HepG2 (cell line): ENCODE measurements at regions not wholly inside any gene's neighbourhood (a gene's known extent, or its start where the extent isn't known, plus 50 kb on each side); places are given as distances from the start of the nearest gene placed in this dataset.

Experiments
- ATAC-seq: fragments of 200-7000 bp; cut with Tn5 transposase; 3 replicates; pipeline ENCODE4 v1.9.1; 2020; ENCODE audit warnings: mild to moderate bottlenecking, moderate library complexity
- BruUV-seq: library from RNA; stranded (reverse); fragments of 400-500 nt; replicated peaks from 2 replicates; lab custom pipeline; 2021; lab: Mats Ljungman, UMichigan
- CTCF ChIA-PET: fragments of 300-600 bp; formaldehyde crosslinking; extraction: SDS; loops from one replicate; lab custom pipeline; 2021; ENCODE audit warnings: low total read pairs, inconsistent platforms, low intra/inter-chr PET ratio; lab: Yijun Ruan, JAX
- POLR2A ChIA-PET: fragments of 350-600 bp; sonication (Branson Sonifier 250); formaldehyde crosslinking; loops from one replicate; lab custom pipeline; 2020; ENCODE audit warnings: antibody characterized with exemption, inconsistent platforms; lab: Yijun Ruan, JAX
- DNase-seq: peaks from one replicate; pipeline ENCODE4 v3.0.0-alpha.2; 2015; ENCODE audit warnings: low spot score
- FAIRE-seq: peaks from 3 replicates; lab custom pipeline; 2011; peaks lifted over from hg19 to GRCh38; lab: Jason Lieb, UNC
- H2AFZ ChIP-seq: one replicate; pipeline ENCODE4 v1.6.1; 2011; ENCODE audit warnings: low read length, inconsistent platforms
- H3K27ac ChIP-seq: fragments of 300-600 bp; 3 replicates; pipeline ENCODE4 v1.8.0; 2011; ENCODE audit warnings: mixed run types, mild to moderate bottlenecking, mixed read lengths, low read length, inconsistent platforms; ENCODE audit not compliant: insufficient read depth; ENCODE audit errors: extremely low read length
- H3K27me3 ChIP-seq, 2 experiments: fragments of 200-600 bp in 1 of 2; 2 replicates in 1 of 2; 3 replicates in 1 of 2; pipeline versions ENCODE4 v1.6.0 to v1.8.0; 2011; ENCODE audit warnings: low read length in 2 of 2, mild to moderate bottlenecking in 2 of 2, moderate library complexity in 2 of 2, inconsistent platforms in 1 of 2; ENCODE audit not compliant: insufficient read depth in 2 of 2, control insufficient read depth in 1 of 2
- H3K36me3 ChIP-seq, 2 experiments: fragments of 200-600 bp in 1 of 2; replicated peaks in 1 of 2; 2 replicates in 1 of 2; 3 replicates in 1 of 2; pipeline versions ENCODE4 v1.5.1 to v1.8.0; 2011; ENCODE audit warnings: low read length in 2 of 2, inconsistent platforms in 1 of 2; ENCODE audit not compliant: insufficient read depth in 2 of 2, control insufficient read depth in 1 of 2
- H3K4me1 ChIP-seq: 2 replicates; pipeline ENCODE4 v1.5.1; 2012; ENCODE audit warnings: low read length, inconsistent platforms; ENCODE audit not compliant: insufficient read depth
- H3K4me2 ChIP-seq: 2 replicates; pipeline ENCODE4 v1.6.0; 2011; ENCODE audit warnings: low read depth, low read length, inconsistent platforms
- H3K4me3 ChIP-seq, 3 experiments: fragments of 200-600 bp in 1 of 3; sonication (generic), shearing (Covaris generic) in 1 of 3; replicated peaks in 1 of 3; 2 replicates each; pipeline ENCODE4 v1.5.1; 2011 to 2016; ENCODE audit warnings: low read length in 3 of 3, inconsistent platforms in 2 of 3, low read depth in 2 of 3, mild to moderate bottlenecking in 2 of 3, control low read depth in 1 of 3, mixed read lengths in 1 of 3; ENCODE audit not compliant: insufficient read depth in 1 of 3
- H3K79me2 ChIP-seq: one replicate; pipeline ENCODE4 v1.6.1; 2011; ENCODE audit warnings: low read length, inconsistent platforms; ENCODE audit not compliant: insufficient read depth
- H3K9ac ChIP-seq: 2 replicates; pipeline ENCODE4 v1.6.0; 2011; ENCODE audit warnings: mild to moderate bottlenecking, low read depth, low read length, inconsistent platforms; ENCODE audit not compliant: insufficient read depth
- H3K9me3 ChIP-seq: 2 replicates; pipeline ENCODE4 v1.5.1; 2012; ENCODE audit warnings: mild to moderate bottlenecking, low read length
- H4K20me1 ChIP-seq: 2 replicates; pipeline ENCODE4 v1.6.0; 2011; ENCODE audit warnings: inconsistent platforms, mild to moderate bottlenecking, low read length, moderate library complexity; ENCODE audit not compliant: insufficient read depth
- BRF2 ChIP-seq: sonication (generic); formaldehyde crosslinking; IDR thresholded peaks from 2 replicates; pipeline ENCODE4 v1.8.1; 2022; ENCODE audit warnings: mild to moderate bottlenecking, missing genetic modification reagents
- HNF1B ChIP-seq: sonication (generic); formaldehyde crosslinking; IDR thresholded peaks from 2 replicates; pipeline ENCODE4 v1.5.1; 2020; ENCODE audit warnings: mild to moderate bottlenecking, moderate library complexity, missing genetic modification reagents
- HOXA5 ChIP-seq: sonication (generic); formaldehyde crosslinking; IDR thresholded peaks from 2 replicates; pipeline ENCODE4 v1.4.0; 2020; ENCODE audit warnings: missing genetic modification reagents
- MBNL3 ChIP-seq: fragments of 250-450 bp; sonication (Bioruptor Pico); conservative IDR thresholded peaks from 2 replicates; pipeline ENCODE4 v1.8.0; 2022; ENCODE audit warnings: mild to moderate bottlenecking, inconsistent platforms
- SPEN ChIP-seq: sonication (generic); formaldehyde crosslinking; IDR thresholded peaks from 2 replicates; pipeline ENCODE4 v1.5.1; 2020; ENCODE audit warnings: low read depth, mild to moderate bottlenecking, missing genetic modification reagents
- TP53 ChIP-seq: sonication (generic); formaldehyde crosslinking; conservative IDR thresholded peaks from 2 replicates; pipeline ENCODE4 v1.4.0; 2020; ENCODE audit warnings: missing genetic modification reagents
- ZNF224 ChIP-seq: sonication (generic); formaldehyde crosslinking; IDR thresholded peaks from 2 replicates; pipeline ENCODE4 v1.5.0; 2020; ENCODE audit warnings: mild to moderate bottlenecking, missing genetic modification reagents
- ZNF263 ChIP-seq: sonication (generic); formaldehyde crosslinking; IDR thresholded peaks from 2 replicates; pipeline ENCODE4 v1.4.0; 2020; ENCODE audit warnings: missing genetic modification reagents
- ZNF670 ChIP-seq: sonication (generic); formaldehyde crosslinking; IDR thresholded peaks from 2 replicates; pipeline ENCODE4 v1.8.0; 2022; ENCODE audit warnings: mild to moderate bottlenecking, missing genetic modification reagents, borderline replicate concordance
- ZSCAN31 ChIP-seq: sonication (generic); formaldehyde crosslinking; IDR thresholded peaks from 2 replicates; pipeline ENCODE4 v1.5.0; 2020; ENCODE audit warnings: low read depth, mild to moderate bottlenecking, missing genetic modification reagents
- WGBS: methylation state at CpG from one replicate; pipeline ENCODE4 v1.1.6; 2017; ENCODE audit warnings: low lambda C conversion rate; 5-methylcytosine and 5-hydroxymethylcytosine counted together
- in situ Hi-C: cut with HindIII; loops from 2 replicates; pipeline ENCODE4 v1.10.0; 2017; ENCODE audit warnings: low pct_unique_long_range_greater_than_20kb; ENCODE audit not compliant: extremely low pct_ligation_motif_present
- intact Hi-C: fragments of 100-400 bp; cut with micrococcal nuclease; formaldehyde crosslinking; loops from one replicate; pipeline ENCODE4 v1.10.0; 2022; ENCODE audit not compliant: unreplicated experiment
- TF ChIP-seq, protein P1 (sequence below): sonication (generic); formaldehyde crosslinking; IDR thresholded peaks from 2 replicates; pipeline ENCODE4 v1.9.0; 2021; ENCODE audit warnings: missing genetic modification reagents, borderline replicate concordance
- TF ChIP-seq, protein P2 (sequence below): sonication (generic); formaldehyde crosslinking; IDR thresholded peaks from 2 replicates; pipeline ENCODE4 v1.5.0; 2020; ENCODE audit warnings: mild to moderate bottlenecking, missing genetic modification reagents, borderline replicate concordance

DNA sequence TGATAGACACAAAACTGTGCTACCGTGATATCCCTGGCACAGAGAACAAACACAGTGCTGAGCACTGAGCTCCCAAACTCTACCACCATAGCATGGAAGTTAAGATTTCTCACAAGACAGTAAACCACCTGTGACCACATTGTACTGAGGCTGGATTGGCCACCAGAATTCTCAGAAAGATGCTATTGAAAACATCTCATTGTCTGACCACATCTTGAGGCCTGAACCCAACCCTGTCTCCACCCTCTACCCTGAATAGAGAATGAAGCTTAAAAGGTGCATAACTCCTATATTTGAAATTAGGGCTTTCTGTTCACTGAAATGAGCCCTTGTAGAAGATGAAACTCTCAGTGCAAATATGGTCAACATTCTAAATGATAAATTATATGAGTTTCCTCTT, 281.3 kb upstream of the NPAP1 start:
- Histone ChIP-seq H3K4me3 (no peak overlapping the region), H2AFZ (no peak overlapping the region), H3K9ac (no peak overlapping the region), H3K4me2 (no peak overlapping the region), H3K9me3 (peaks cover 30% of the 10 kb centered on the region), H3K27ac (no peak overlapping the region), H3K27me3 (no peaks in the 10 kb centered on the region), H3K79me2 (no peaks in the 10 kb centered on the region), H3K36me3 (no peaks in the 10 kb centered on the region), H3K4me1 (no peaks in the 10 kb centered on the region), H4K20me1 (no peaks in the 10 kb centered on the region)
- ChIA-PET CTCF (no interaction called here), POLR2A (no interaction called here)
- in situ Hi-C loops, result no loop called here
- no peak for ATAC-seq
- no peak for DNase-seq
- no peak for FAIRE-seq
- WGBS, result 43% methylated on average over 1 of the region's 1 CpG
- no TSS peak for BruUV-seq
- intact Hi-C loops, result no loop called here
- TF ChIP-seq HNF1B (CRISPR knock-in tag) (no peak), SPEN (no peak), MBNL3 (CRISPR knock-in tag) (no peak), BRF2 (CRISPR knock-in tag) (no peak), ZNF670 (CRISPR knock-in tag) (no peak), ZSCAN31 (CRISPR knock-in tag) (no peak), ZNF224 (CRISPR knock-in tag) (no peak), ZNF263 (no peak), TP53 (no peak), HOXA5 (CRISPR knock-in tag) (no peak)
- TF ChIP-seq, protein P1, sequence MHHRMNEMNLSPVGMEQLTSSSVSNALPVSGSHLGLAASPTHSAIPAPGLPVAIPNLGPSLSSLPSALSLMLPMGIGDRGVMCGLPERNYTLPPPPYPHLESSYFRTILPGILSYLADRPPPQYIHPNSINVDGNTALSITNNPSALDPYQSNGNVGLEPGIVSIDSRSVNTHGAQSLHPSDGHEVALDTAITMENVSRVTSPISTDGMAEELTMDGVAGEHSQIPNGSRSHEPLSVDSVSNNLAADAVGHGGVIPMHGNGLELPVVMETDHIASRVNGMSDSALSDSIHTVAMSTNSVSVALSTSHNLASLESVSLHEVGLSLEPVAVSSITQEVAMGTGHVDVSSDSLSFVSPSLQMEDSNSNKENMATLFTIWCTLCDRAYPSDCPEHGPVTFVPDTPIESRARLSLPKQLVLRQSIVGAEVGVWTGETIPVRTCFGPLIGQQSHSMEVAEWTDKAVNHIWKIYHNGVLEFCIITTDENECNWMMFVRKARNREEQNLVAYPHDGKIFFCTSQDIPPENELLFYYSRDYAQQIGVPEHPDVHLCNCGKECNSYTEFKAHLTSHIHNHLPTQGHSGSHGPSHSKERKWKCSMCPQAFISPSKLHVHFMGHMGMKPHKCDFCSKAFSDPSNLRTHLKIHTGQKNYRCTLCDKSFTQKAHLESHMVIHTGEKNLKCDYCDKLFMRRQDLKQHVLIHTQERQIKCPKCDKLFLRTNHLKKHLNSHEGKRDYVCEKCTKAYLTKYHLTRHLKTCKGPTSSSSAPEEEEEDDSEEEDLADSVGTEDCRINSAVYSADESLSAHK (CRISPR knock-in tag), result no peak
- TF ChIP-seq, protein P2, sequence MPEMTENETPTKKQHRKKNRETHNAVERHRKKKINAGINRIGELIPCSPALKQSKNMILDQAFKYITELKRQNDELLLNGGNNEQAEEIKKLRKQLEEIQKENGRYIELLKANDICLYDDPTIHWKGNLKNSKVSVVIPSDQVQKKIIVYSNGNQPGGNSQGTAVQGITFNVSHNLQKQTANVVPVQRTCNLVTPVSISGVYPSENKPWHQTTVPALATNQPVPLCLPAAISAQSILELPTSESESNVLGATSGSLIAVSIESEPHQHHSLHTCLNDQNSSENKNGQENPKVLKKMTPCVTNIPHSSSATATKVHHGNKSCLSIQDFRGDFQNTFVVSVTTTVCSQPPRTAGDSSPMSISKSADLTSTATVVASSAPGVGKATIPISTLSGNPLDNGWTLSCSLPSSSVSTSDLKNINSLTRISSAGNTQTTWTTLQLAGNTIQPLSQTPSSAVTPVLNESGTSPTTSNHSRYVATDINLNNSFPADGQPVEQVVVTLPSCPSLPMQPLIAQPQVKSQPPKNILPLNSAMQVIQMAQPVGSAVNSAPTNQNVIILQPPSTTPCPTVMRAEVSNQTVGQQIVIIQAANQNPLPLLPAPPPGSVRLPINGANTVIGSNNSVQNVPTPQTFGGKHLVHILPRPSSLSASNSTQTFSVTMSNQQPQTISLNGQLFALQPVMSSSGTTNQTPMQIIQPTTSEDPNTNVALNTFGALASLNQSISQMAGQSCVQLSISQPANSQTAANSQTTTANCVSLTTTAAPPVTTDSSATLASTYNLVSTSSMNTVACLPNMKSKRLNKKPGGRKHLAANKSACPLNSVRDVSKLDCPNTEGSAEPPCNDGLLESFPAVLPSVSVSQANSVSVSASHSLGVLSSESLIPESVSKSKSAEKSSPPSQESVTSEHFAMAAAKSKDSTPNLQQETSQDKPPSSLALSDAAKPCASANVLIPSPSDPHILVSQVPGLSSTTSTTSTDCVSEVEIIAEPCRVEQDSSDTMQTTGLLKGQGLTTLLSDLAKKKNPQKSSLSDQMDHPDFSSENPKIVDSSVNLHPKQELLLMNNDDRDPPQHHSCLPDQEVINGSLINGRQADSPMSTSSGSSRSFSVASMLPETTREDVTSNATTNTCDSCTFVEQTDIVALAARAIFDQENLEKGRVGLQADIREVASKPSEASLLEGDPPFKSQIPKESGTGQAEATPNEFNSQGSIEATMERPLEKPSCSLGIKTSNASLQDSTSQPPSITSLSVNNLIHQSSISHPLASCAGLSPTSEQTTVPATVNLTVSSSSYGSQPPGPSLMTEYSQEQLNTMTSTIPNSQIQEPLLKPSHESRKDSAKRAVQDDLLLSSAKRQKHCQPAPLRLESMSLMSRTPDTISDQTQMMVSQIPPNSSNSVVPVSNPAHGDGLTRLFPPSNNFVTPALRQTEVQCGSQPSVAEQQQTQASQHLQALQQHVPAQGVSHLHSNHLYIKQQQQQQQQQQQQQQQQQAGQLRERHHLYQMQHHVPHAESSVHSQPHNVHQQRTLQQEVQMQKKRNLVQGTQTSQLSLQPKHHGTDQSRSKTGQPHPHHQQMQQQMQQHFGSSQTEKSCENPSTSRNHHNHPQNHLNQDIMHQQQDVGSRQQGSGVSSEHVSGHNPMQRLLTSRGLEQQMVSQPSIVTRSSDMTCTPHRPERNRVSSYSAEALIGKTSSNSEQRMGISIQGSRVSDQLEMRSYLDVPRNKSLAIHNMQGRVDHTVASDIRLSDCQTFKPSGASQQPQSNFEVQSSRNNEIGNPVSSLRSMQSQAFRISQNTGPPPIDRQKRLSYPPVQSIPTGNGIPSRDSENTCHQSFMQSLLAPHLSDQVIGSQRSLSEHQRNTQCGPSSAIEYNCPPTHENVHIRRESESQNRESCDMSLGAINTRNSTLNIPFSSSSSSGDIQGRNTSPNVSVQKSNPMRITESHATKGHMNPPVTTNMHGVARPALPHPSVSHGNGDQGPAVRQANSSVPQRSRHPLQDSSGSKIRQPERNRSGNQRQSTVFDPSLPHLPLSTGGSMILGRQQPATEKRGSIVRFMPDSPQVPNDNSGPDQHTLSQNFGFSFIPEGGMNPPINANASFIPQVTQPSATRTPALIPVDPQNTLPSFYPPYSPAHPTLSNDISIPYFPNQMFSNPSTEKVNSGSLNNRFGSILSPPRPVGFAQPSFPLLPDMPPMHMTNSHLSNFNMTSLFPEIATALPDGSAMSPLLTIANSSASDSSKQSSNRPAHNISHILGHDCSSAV (CRISPR knock-in tag), result no peak
